ENCODE measurements at regions not wholly inside any gene's neighbourhood (a gene's known extent, or its start where the extent isn't known, plus 50 kb on each side); places are given as distances from the start of the nearest gene placed in this dataset.

- TF ChIP-seq, protein P1, sequence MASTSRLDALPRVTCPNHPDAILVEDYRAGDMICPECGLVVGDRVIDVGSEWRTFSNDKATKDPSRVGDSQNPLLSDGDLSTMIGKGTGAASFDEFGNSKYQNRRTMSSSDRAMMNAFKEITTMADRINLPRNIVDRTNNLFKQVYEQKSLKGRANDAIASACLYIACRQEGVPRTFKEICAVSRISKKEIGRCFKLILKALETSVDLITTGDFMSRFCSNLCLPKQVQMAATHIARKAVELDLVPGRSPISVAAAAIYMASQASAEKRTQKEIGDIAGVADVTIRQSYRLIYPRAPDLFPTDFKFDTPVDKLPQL (IDR thresholded peaks at IDR 0.05; ENCODE audit: extremely low read depth, insufficient read length), result no peak
- TF ChIP-seq TCFL5 (CRISPR knock-in tag; conservative IDR thresholded peaks at IDR 0.05) (no peak), CTBP1 (IDR thresholded peaks at IDR 0.05; ENCODE audit: borderline replicate concordance) (no peak), CHD1 (IDR thresholded peaks at IDR 0.05; ENCODE audit: low read length) (no peak)
Observed at GRCh38 chr2:134782107-134782506, 56.3 kb upstream of the ACMSD start (continued).

DNA sequence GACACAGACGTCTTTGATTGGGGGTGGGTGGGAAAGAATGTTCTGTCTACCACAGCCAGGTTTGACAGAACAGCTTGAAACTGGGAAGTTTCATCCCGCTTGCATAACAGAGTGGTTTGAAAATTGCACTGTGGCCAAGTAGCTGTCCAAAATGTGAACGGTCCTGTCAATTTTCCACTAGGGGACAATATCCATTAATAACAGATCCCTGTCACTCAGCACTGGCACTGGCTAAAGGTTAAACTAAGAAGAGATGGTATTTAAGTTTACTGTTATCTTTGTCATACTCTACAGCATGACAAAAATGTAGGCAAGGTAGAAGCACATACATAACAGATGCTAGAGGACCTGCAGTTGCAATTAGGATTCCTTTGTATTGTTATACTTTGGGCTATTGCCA is 55.6 kb upstream of the ACMSD start:
- in situ Hi-C loops (cut with MboI), result no loop called here

More for the DNA sequence above, 55.6 kb upstream of the ACMSD start:
- H2AFZ ChIP-seq (ENCODE audit: low read depth, low read length), result no peak overlapping the region
- no peaks in the 10 kb centered on the region for H3K36me3 ChIP-seq (ENCODE audit: control insufficient read depth, insufficient read depth, low read length)
- ATAC-seq (no peak), FAIRE-seq (no peak), DNase-seq (ENCODE audit: extremely low read depth in 1 of 4, low spot score in 3 of 4) (no peak)
- TF ChIP-seq ZBTB2 (IDR thresholded peaks at IDR 0.05) (no peak), E2F3 (CRISPR knock-in tag; IDR thresholded peaks at IDR 0.05) (no peak), ZNF253 (CRISPR knock-in tag; conservative IDR thresholded peaks at IDR 0.05) (no peak), MLX (CRISPR knock-in tag; conservative IDR thresholded peaks at IDR 0.05) (no peak), ESRRB (CRISPR knock-in tag; IDR thresholded peaks at IDR 0.05; ENCODE audit: borderline replicate concordance) (no peak)
- no peaks in the 10 kb centered on the region for H3K9me1 ChIP-seq (ENCODE audit: control insufficient read depth, insufficient read depth, low read length)
- no peak overlapping the region for H3K4me2 ChIP-seq (ENCODE audit: insufficient read depth, low read length)
- ChIA-PET POLR2A (no interaction called here), CTCF (ENCODE audit: low intra/inter-chr PET ratio) (no interaction called here)
- no peak overlapping the region for H3K4me3 ChIP-seq
- no peaks in the 10 kb centered on the region for H3K4me1 ChIP-seq (replicated peaks in 1 of 2; ENCODE audit: control insufficient read depth in 2 of 2, insufficient read depth in 2 of 2, low read length in 2 of 2)
- peaks cover 0 to 4% of the 10 kb centered on the region in 2 experiments; a peak in 1 of 5 replicates for H3K27me3 ChIP-seq (ENCODE audit: control insufficient read depth in 2 of 2, insufficient read depth in 2 of 2, low read length in 2 of 2)
- intact Hi-C loops (cut with micrococcal nuclease), result no loop called here
- WGBS (ENCODE audit: insufficient coverage, low coverage, missing lambda C conversion rate), result 3% methylated on average over 3 of the region's 3 CpGs
- no peak overlapping the region for H3K27ac ChIP-seq (ENCODE audit: extremely low read depth, low read depth, low read length)
- no peaks in the 10 kb centered on the region; the same call in 1 of the 2 replicates for H4K20me1 ChIP-seq (replicated peaks; ENCODE audit: control insufficient read depth, insufficient read depth, low read length)
- no peaks in the 10 kb centered on the region for H3K79me2 ChIP-seq (ENCODE audit: control insufficient read depth, insufficient read depth, low read length)
- H3K9ac ChIP-seq (ENCODE audit: insufficient read depth in 1 of 2, low read depth in 2 of 2, low read length in 2 of 2), result no peak overlapping the region
- H3K9me3 ChIP-seq (replicated peaks; ENCODE audit: control insufficient read depth, insufficient read depth, low read depth, low read length), result no peaks in the 10 kb centered on the region
- BruUV-seq (replicated peaks), result no TSS peak
